ENCODE measurements at regions not wholly inside any gene's neighbourhood (a gene's known extent, or its start where the extent isn't known, plus 50 kb on each side); places are given as distances from the start of the nearest gene placed in this dataset.

- H3K4me3 ChIP-seq (ENCODE audit: low read depth, low read length): no peak overlapping the region
- TF ChIP-seq CTCF (IDR thresholded peaks at IDR 0.05; ENCODE audit: borderline replicate concordance, insufficient read depth, low read depth, low read length): no peak
These were observed 404.9 kb downstream of the PCDH7 start for GRCh38 chr4:31125061-31125460.

DNA sequence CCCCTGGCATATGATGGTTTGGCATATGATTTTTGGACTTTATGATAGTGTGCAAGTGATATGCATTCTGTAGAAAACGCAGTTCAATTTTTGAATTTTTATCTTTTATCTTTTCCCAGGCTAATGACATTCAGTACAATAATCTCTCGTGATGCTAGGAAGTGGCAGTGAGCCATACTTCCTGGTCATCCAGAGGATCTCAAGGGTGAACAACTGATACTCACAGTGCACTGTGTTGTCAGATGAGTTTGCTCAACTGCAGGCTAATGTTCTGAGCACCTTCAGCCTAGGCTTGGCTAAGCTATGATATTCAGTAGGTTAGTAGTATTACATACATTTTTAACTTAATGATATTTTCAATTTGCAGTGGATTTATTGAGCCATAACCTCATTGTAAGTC lies 405.3 kb downstream of the PCDH7 start:
- H3K4me3 ChIP-seq (ENCODE audit: low read depth, low read length): no peak overlapping the region
- TF ChIP-seq CTCF (IDR thresholded peaks at IDR 0.05; ENCODE audit: borderline replicate concordance, insufficient read depth, low read depth, low read length): no peak

DNA sequence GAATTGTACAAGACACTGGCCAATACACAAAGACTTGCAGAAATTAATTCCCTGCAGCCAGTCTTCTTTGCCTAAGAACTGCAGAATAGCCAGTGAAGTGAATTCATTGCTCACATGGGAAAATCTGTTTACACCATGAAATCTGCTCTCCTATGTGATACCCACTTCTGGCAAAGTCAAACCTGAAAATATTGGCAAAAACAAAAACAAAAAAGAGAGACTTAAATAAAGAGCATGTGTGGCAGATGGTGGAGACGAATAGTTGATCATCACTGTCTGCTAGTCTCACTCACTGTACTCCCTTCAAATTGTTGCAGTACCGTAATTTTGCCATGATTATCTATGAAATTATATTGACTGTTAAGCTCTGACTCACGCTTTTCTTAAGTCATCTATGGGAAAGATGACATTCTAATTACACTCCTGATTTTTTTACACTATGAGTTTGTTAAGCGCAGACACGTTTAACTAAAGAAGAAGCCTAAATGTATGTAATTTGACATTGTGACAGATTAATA lies 406.8 kb downstream of the PCDH7 start:
- no peak overlapping the region for H3K4me3 ChIP-seq (ENCODE audit: low read depth, low read length)
- TF ChIP-seq CTCF (IDR thresholded peaks at IDR 0.05; ENCODE audit: borderline replicate concordance, insufficient read depth, low read depth, low read length): no peak

GRCh38 chr4:31130930-31131329 lies 410.8 kb downstream of the PCDH7 start:
- H3K4me3 ChIP-seq (ENCODE audit: low read depth, low read length): no peak overlapping the region
- TF ChIP-seq CTCF (IDR thresholded peaks at IDR 0.05; ENCODE audit: borderline replicate concordance, insufficient read depth, low read depth, low read length): no peak

GRCh38 chr4:31134720-31135119 lies 414.6 kb downstream of the PCDH7 start:
- H3K4me3 ChIP-seq (ENCODE audit: low read depth, low read length): no peak overlapping the region
- no peak for TF ChIP-seq CTCF (IDR thresholded peaks at IDR 0.05; ENCODE audit: borderline replicate concordance, insufficient read depth, low read depth, low read length)

DNA sequence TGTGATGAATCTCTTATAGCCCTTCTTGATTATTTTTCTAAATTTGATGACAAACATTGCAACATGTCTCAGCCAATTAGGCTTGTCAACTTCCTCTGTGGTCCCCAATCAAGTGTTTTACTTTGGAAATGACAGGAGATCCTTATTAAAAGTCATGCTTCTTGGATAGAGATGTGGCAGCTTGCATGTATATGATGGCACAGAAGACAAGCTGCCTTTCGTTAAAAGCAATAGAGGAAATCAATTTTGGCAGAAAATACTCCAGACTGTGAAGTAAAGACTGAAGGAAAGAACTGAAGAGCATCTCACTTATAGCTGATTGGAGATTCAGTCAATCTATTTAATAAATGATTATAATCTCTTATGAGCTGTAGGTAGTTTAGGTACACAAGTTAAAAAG lies 419.6 kb downstream of the PCDH7 start:
- H3K4me3 ChIP-seq (ENCODE audit: low read depth, low read length): no peak overlapping the region
- no peak for TF ChIP-seq CTCF (IDR thresholded peaks at IDR 0.05; ENCODE audit: borderline replicate concordance, insufficient read depth, low read depth, low read length)

DNA sequence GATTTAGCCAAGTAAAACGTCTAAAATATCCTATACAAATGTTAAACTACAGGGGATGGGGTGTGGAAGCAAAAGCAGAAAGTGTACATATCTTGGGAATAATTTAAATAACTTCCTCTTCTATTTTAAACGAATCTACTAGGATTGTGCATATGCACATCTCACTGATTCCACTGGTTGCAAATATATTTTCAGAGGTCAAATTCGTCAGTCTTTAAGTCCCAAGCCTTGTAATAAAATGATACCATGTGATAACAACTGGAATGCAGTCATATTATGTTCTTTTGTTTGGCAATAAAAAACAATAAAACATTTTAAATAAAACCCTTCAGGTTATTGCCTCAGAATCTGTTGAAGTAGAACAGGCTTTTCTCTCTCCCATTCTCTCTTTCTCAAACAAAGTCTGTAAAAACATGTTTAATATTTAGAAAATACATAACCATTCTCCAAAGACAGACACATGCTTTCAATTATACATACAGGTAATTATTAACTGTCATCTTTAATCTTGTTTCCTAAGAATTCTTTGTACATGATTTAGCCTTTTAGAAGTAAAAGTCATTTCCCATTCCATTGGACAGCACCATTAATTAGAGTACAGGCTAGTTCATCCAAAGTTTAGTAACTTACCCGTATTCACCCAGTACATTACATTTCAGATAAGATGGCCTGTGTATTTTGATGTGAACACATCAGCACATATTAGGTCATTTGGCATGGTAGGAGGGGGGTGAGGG lies 421.1 kb downstream of the PCDH7 start:
- no peak for TF ChIP-seq CTCF (IDR thresholded peaks at IDR 0.05; ENCODE audit: borderline replicate concordance, insufficient read depth, low read depth, low read length)
- H3K4me3 ChIP-seq (ENCODE audit: low read depth, low read length): no peak overlapping the region

Data from GM12875 (cell line).